ENCODE measurements at regions not wholly inside any gene's neighbourhood (a gene's known extent, or its start where the extent isn't known, plus 50 kb on each side); places are given as distances from the start of the nearest gene placed in this dataset.

GRCh38 chr3:82927309-82928253 lies 1166.1 kb upstream of the GBE1 start:
- no peak overlapping the region for H3K4me3 ChIP-seq (ENCODE audit: low read length)
- no peak for DNase-seq (ENCODE audit: low read depth)
- no peak for TF ChIP-seq CTCF (IDR thresholded peaks at IDR 0.05; ENCODE audit: insufficient read depth, low read depth, low read length, missing control alignments)

- TF ChIP-seq CTCF (IDR thresholded peaks at IDR 0.05; ENCODE audit: insufficient read depth, low read depth, low read length, missing control alignments): no peak
- no peak overlapping the region for H3K4me3 ChIP-seq (ENCODE audit: low read length)
- DNase-seq (ENCODE audit: low read depth): no peak
These were observed 1129.6 kb upstream of the GBE1 start for GRCh38 chr3:82891028-82891427.

- no peak overlapping the region for H3K4me3 ChIP-seq (ENCODE audit: low read length)
- no peak for DNase-seq (ENCODE audit: low read depth)
- TF ChIP-seq CTCF (IDR thresholded peaks at IDR 0.05; ENCODE audit: insufficient read depth, low read depth, low read length, missing control alignments): no peak
These were observed 1121.6 kb upstream of the GBE1 start for GRCh38 chr3:82883072-82883471.

GRCh38 chr3:82875401-82875800 lies 1114.0 kb upstream of the GBE1 start:
- H3K4me3 ChIP-seq (ENCODE audit: low read length): no peak overlapping the region
- no peak for TF ChIP-seq CTCF (IDR thresholded peaks at IDR 0.05; ENCODE audit: insufficient read depth, low read depth, low read length, missing control alignments)
- no peak for DNase-seq (ENCODE audit: low read depth)

- no peak for DNase-seq (ENCODE audit: low read depth)
- no peak overlapping the region for H3K4me3 ChIP-seq (ENCODE audit: low read length)
- no peak for TF ChIP-seq CTCF (IDR thresholded peaks at IDR 0.05; ENCODE audit: insufficient read depth, low read depth, low read length, missing control alignments)
These were observed 1078.4 kb upstream of the GBE1 start for GRCh38 chr3:82839871-82840270.

GRCh38 chr3:82834098-82834497 lies 1072.7 kb upstream of the GBE1 start:
- no peak overlapping the region for H3K4me3 ChIP-seq (ENCODE audit: low read length)
- TF ChIP-seq CTCF (IDR thresholded peaks at IDR 0.05; ENCODE audit: insufficient read depth, low read depth, low read length, missing control alignments): no peak
- DNase-seq (ENCODE audit: low read depth): no peak

GRCh38 chr3:82824491-82824890 lies 1063.0 kb upstream of the GBE1 start:
- DNase-seq (ENCODE audit: low read depth): no peak
- no peak overlapping the region for H3K4me3 ChIP-seq (ENCODE audit: low read length)
- TF ChIP-seq CTCF (IDR thresholded peaks at IDR 0.05; ENCODE audit: insufficient read depth, low read depth, low read length, missing control alignments): no peak

Measured in epithelial cell of esophagus (primary cell).